WTC11 (cell line): ENCODE measurements at regions not wholly inside any gene's neighbourhood (a gene's known extent, or its start where the extent isn't known, plus 50 kb on each side); places are given as distances from the start of the nearest gene placed in this dataset.

Source experiments
- CBFB ChIP-seq: sonication (generic); formaldehyde crosslinking; IDR thresholded peaks from 2 replicates; pipeline ENCODE4 v1.8.1; 2022; ENCODE audit warnings: mild to moderate bottlenecking, low read depth, missing genetic modification reagents
- NFYB ChIP-seq: sonication (generic); formaldehyde crosslinking; conservative IDR thresholded peaks from 2 replicates; pipeline ENCODE4 v1.8.0; 2022; ENCODE audit warnings: low read depth, missing genetic modification reagents
- SP1 ChIP-seq: sonication (generic); formaldehyde crosslinking; conservative IDR thresholded peaks from 2 replicates; pipeline ENCODE4 v1.8.1; 2022; ENCODE audit warnings: missing genetic modification reagents
- TF ChIP-seq, protein P1 (sequence below): sonication (generic); formaldehyde crosslinking; IDR thresholded peaks from 2 replicates; pipeline ENCODE4 v1.8.0; 2022; ENCODE audit warnings: mild to moderate bottlenecking, missing genetic modification reagents
- TF ChIP-seq, protein P2 (sequence below): fragments of 200-600 bp; IDR thresholded peaks from 2 replicates; pipeline ENCODE4 v1.8.0; 2022; ENCODE audit warnings: antibody characterized with exemption

DNA sequence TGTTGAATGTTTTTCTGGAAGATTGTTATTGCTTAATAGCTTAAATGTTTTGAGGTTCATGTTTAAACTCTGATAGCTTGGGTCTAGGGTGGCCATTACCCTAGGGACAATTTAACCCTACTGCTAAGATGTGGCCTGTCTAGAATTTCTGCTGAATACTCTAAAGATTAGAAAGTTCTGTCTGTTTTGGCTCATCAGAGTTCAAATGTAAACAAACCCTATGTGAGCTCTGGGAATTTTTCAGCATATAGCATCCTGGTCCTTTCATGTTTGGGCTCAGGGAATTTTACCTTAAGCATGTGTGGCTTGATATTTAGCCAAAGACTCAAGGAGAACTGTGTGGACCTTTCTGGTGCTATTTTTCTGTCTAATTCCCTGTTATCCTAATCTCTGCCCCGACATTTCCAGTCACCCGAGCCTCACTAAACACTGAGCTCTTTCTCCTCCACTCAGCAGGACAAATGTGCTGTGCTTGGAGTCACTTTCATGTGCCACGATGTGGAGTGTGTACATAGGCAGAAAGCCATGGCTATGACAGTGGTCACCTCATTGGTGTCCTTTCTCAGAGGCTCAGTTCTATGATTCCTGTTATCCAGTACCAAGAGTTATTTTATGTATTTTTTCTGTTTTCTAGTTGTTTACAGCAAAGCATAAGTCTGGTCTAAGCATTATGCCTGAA is 492.5 kb upstream of the SPHKAP start:
- TF ChIP-seq CBFB (CRISPR knock-in tag) (no peak), SP1 (no peak), NFYB (no peak)
- TF ChIP-seq, protein P1, sequence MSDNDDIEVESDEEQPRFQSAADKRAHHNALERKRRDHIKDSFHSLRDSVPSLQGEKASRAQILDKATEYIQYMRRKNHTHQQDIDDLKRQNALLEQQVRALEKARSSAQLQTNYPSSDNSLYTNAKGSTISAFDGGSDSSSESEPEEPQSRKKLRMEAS (CRISPR knock-in tag) = no peak
- TF ChIP-seq, protein P2, sequence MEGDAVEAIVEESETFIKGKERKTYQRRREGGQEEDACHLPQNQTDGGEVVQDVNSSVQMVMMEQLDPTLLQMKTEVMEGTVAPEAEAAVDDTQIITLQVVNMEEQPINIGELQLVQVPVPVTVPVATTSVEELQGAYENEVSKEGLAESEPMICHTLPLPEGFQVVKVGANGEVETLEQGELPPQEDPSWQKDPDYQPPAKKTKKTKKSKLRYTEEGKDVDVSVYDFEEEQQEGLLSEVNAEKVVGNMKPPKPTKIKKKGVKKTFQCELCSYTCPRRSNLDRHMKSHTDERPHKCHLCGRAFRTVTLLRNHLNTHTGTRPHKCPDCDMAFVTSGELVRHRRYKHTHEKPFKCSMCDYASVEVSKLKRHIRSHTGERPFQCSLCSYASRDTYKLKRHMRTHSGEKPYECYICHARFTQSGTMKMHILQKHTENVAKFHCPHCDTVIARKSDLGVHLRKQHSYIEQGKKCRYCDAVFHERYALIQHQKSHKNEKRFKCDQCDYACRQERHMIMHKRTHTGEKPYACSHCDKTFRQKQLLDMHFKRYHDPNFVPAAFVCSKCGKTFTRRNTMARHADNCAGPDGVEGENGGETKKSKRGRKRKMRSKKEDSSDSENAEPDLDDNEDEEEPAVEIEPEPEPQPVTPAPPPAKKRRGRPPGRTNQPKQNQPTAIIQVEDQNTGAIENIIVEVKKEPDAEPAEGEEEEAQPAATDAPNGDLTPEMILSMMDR = no peak
